ENCODE measurements at regions not wholly inside any gene's neighbourhood (a gene's known extent, or its start where the extent isn't known, plus 50 kb on each side); places are given as distances from the start of the nearest gene placed in this dataset.
"Not testable (repeated sequence)": the region's sequence is repeated elsewhere in the genome, so short reads cannot be mapped to it uniquely, and the experiment has no call there.

DNA sequence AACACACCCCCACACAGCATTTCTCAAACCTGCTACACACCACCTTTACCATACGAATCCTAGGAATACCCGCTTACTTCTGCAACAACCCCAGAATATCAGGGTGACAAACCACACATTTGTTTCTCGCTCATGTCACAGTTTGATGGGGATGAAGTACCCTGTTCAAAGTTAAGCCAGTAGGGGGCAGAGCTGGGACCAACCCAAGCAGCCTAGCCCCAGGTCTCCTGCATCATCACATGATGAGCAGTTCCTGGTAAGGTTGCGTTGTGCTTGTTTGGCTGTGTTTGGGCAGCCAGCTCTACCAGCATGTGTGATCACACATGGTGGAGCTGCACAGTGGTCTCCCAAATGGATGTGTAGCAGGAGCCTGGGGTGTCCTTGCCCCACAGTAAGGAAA, 103.6 kb upstream of the C16orf82 start:
- Mint-ChIP-seq H3K9me3 (ENCODE audit: low read depth) (no peaks in the 10 kb centered on the region), H3K4me1 (no peaks in the 10 kb centered on the region), H3K36me3 (ENCODE audit: low read depth) (no peaks in the 10 kb centered on the region), H3K27ac (no peak overlapping the region), H3K27me3 (peaks cover 9% of the 10 kb centered on the region), H3K4me3 (no peak overlapping the region)
- intact Hi-C loops (cut with DNase I, micrococcal nuclease): loop anchor here in 1 of 2 experiments (5.0 kb wide), 2 partner anchors 144 to 494 kb away; no protein-coding TSS in a partner anchor
- CTCF ChIA-PET: interaction anchor here (0.6 to 1.4 kb wide), 4 partner anchors 13 to 99 kb away, joined by 3 read pairs; no protein-coding TSS in a partner anchor
- DNase-seq (peak; percentile 61), ATAC-seq (peak; percentile 74)
- POLR2A ChIA-PET: no interaction called here

DNA sequence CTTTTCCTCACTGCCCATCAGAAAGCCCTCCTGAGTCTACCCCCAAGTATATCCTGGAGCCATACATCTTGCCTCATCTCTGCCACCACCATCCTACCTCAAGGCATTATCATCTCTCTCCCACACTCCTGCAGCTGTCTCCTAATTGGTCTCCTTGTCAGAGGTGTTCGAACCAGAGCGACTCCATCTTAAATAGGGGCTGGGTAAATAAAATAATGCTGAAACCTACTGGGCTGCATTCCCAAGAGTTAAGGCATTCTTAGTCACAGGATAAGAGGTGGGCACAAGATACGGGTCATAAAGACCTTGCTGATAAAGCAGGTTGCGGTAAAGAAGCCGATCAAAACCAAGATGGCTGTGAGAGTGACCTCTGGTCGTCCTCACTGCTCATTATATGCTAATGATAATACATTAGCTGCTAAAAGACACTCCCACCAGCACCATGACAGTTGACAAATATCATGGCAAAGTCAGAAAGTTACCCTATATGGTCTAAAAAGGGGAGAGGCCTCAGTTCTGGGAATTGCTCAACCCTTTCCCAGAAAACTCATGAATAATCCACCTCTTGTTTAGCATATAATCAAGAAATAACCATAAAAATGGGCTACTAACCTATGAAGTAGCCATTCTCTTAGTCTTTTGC, 97.0 kb upstream of the C16orf82 start:
- Mint-ChIP-seq H3K27me3 (peaks cover 4% of the 10 kb centered on the region), H3K4me1 (no peaks in the 10 kb centered on the region), H3K36me3 (ENCODE audit: low read depth) (no peaks in the 10 kb centered on the region), H3K4me3 (no peak overlapping the region), H3K9me3 (ENCODE audit: low read depth) (no peaks in the 10 kb centered on the region), H3K27ac (no peak overlapping the region)
- ATAC-seq: no peak
- ChIA-PET POLR2A (no interaction called here), CTCF (no interaction called here)
- DNase-seq: no peak
- intact Hi-C loops (cut with DNase I, micrococcal nuclease): no loop called here

DNA sequence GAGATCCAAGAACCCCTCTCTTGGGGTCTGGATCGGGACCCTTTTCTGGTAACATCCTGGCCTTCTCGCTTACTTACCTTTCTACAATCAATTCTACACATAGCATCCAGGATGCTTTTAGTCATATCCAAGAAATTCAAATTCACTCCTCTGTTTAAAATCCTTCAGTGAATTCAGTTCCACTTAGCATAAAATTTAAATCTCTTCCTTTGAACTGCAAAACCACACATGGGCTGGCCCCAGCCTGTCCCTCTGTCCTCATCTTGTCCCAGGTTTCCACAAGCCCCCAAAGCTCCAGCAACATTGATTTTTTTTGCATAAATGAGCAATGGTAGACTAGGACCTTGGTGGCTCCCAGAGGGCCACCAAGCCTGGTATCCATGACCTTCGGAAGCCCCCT, 96.4 kb upstream of the C16orf82 start:
- peaks cover 4% of the 10 kb centered on the region for H3K27me3 Mint-ChIP-seq
- no peak for DNase-seq
- POLR2A ChIA-PET: no interaction called here
- H3K36me3 Mint-ChIP-seq (ENCODE audit: low read depth): no peaks in the 10 kb centered on the region
- no peak for ATAC-seq
- H3K4me1 Mint-ChIP-seq: no peaks in the 10 kb centered on the region
- H3K4me3 Mint-ChIP-seq: no peak overlapping the region
- CTCF ChIA-PET: no interaction called here
- intact Hi-C loops (cut with DNase I, micrococcal nuclease): no loop called here
- no peak overlapping the region for H3K27ac Mint-ChIP-seq
- no peaks in the 10 kb centered on the region for H3K9me3 Mint-ChIP-seq (ENCODE audit: low read depth)

DNA sequence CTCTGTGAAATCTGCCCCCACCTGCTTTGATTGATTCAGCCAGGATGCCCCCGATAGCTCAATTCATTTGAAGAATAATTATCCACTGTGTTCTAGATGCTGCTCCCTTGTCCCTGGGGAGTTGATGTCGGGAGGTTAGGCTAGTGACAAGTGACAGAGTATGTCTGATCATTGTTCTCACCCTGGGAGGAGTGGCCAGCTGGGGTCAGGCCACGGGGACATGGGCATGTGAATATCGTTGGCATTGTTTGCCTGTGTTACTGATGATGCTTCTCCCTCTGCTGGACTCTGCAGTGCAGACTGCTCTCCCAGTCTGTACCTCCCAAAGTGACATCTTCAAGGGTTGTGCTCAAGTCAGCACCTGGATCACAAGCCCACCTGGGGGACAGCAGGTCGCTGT, 89.9 kb upstream of the C16orf82 start:
- ChIA-PET CTCF (interaction anchor here (0.7 to 1.1 kb wide), 2 partner anchors 14 to 133 kb away, joined by 3 read pairs; no protein-coding TSS in a partner anchor), POLR2A (no interaction called here)
- H3K27ac Mint-ChIP-seq: no peak overlapping the region
- intact Hi-C loops (cut with DNase I, micrococcal nuclease): no loop called here
- ATAC-seq (no peak), DNase-seq (no peak)
- no peaks in the 10 kb centered on the region for H3K36me3 Mint-ChIP-seq (ENCODE audit: low read depth)
- no peaks in the 10 kb centered on the region for H3K9me3 Mint-ChIP-seq (ENCODE audit: low read depth)
- H3K4me3 Mint-ChIP-seq: no peak overlapping the region
- no peaks in the 10 kb centered on the region for H3K4me1 Mint-ChIP-seq
- peaks cover 10% of the 10 kb centered on the region for H3K27me3 Mint-ChIP-seq

DNA sequence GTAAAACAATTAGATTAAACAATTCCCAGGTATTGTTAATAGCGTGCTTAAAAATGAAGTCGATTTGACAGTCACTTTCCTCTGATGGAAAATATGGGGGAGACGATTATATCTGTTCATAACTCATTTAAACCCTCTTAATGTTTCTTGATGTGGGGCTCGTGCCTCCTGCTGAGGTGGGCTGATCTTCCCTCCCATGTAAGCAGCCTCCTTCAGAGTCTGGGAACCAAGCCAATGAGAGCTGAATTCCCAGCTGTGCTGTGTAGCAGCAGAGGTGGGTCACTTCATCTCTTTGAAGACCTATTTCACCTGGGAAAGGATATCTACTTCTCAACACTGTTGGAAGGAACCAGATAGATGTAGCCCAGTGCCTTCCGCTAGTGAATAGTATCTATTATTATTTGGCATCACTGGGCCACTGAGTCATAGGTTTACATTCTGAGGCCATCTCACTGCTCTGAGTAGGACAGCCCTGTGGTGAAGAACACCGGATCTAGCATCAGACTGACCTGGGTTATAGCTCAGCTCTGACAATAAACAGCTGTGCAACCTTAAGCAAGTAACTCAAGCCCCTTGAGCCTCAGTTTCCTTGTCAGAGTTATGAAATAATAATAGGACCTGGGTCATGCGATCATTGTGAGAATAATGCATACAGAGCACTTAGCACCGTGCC, 85.3 kb upstream of the C16orf82 start:
- Mint-ChIP-seq H3K36me3 (ENCODE audit: low read depth) (no peaks in the 10 kb centered on the region), H3K27ac (no peak overlapping the region), H3K4me1 (no peaks in the 10 kb centered on the region), H3K4me3 (no peak overlapping the region), H3K9me3 (ENCODE audit: low read depth) (no peaks in the 10 kb centered on the region), H3K27me3 (peaks cover 18% of the 10 kb centered on the region)
- ATAC-seq (no peak), DNase-seq (no peak)
- POLR2A ChIA-PET: no interaction called here
- CTCF ChIA-PET: interaction anchor here (0.7 kb wide), 1 partner anchor 221 kb away, joined by 4 read pairs; no protein-coding TSS in a partner anchor
- intact Hi-C loops (cut with DNase I, micrococcal nuclease): no loop called here

DNA sequence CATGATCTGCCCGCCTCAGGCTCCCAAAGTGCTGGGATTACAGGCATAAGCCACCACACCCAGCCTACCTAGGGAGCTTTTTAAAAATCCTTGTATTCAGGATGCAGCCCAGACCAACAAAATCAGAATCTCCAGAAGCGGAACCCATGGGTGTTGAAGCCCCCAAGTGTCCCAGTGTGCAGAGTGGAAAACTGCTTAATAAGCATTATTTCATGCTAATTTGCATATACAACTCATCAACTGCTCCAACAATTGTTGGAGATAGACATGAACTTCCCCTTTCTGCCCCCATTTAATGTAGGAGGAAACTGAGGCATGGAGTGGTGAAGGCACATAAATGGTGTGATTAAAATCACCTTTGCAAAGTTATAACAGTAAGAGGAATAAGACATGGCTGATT, 84.3 kb upstream of the C16orf82 start:
- CTCF ChIA-PET: interaction anchor here (0.7 kb wide), 1 partner anchor 220 kb away, joined by 4 read pairs; no protein-coding TSS in a partner anchor
- no peak overlapping the region for H3K27ac Mint-ChIP-seq
- DNase-seq (no peak), ATAC-seq (no peak)
- no peaks in the 10 kb centered on the region for H3K9me3 Mint-ChIP-seq (ENCODE audit: low read depth)
- H3K27me3 Mint-ChIP-seq: peaks cover 14% of the 10 kb centered on the region
- no peak overlapping the region for H3K4me3 Mint-ChIP-seq
- no peaks in the 10 kb centered on the region for H3K36me3 Mint-ChIP-seq (ENCODE audit: low read depth)
- intact Hi-C loops (cut with DNase I, micrococcal nuclease): no loop called here
- POLR2A ChIA-PET: no interaction called here
- H3K4me1 Mint-ChIP-seq: no peaks in the 10 kb centered on the region

DNA sequence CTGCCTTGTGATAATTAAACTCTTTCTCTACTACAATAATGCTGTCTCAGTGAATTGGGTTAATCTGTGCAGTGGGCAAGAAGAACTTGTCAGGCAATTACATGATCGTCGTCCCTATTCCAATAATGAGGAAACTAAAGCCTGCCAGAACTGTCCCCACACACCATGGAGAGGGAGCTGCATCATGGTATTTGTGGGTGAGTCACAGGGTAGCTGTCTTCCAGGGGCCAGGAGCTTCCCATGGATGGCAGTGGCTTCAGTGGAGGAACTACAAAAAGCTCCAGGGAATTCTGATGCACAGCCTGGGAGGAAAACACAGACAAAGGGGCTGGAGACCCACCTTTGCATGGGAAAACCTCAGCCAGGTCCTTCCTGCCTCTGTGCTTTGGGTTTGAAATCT, 83.3 kb upstream of the C16orf82 start:
- intact Hi-C loops (cut with DNase I, micrococcal nuclease): no loop called here
- ChIA-PET POLR2A (no interaction called here), CTCF (interaction anchor here (1.0 kb wide), 1 partner anchor 23 kb away, joined by 3 read pairs; no protein-coding TSS in a partner anchor)
- Mint-ChIP-seq H3K27ac (no peak overlapping the region), H3K4me3 (no peak overlapping the region), H3K27me3 (peaks cover 12% of the 10 kb centered on the region), H3K4me1 (no peaks in the 10 kb centered on the region), H3K9me3 (ENCODE audit: low read depth) (no peaks in the 10 kb centered on the region), H3K36me3 (ENCODE audit: low read depth) (no peaks in the 10 kb centered on the region)
- no peak for DNase-seq
- ATAC-seq: no peak

DNA sequence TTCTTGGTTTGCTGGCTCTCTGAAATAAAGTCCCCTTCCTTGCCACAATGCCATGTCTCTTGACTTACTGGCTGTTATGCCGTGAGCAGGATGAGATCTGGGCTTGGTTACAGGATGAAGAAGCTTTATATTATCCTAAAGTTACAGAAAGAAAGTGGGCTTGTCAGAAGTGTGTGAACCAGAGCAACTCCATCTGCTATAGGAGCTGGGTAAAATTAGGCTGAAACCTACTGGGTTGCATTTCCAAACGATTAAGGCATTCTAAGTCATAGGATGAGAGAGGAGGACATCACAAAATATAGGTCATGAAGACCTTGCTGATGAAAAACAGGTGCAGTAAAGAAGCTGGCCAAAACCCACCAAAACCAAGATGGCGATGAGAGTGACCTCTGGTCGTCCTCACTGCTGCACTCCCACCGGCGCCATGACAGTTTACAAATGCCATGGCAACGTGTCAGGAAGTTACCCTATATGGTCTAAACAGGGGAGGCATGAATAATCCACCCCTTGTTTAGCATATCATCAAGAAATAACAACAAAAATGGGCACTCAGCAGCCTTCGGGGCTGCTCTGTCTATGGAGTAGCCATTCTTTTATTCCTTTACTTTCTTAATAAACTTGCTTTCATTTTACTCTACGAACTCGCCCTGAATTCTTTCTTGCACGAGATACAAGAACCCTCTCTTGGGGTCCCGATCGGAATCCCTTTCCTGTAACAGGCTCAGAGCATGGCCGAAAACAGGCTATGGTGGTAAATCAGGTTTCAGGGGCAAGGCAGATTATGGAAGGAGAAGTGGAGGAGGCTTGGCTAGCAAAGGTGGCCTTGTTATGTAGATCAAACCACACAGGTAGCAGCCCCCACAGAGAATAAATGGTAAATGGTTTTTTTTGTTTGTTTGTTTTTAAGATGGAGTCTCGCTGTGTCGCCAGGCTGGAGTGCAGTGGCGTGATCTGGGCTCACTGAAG, 81.3 kb upstream of the C16orf82 start:
- intact Hi-C loops (cut with DNase I, micrococcal nuclease): no loop called here

DNA sequence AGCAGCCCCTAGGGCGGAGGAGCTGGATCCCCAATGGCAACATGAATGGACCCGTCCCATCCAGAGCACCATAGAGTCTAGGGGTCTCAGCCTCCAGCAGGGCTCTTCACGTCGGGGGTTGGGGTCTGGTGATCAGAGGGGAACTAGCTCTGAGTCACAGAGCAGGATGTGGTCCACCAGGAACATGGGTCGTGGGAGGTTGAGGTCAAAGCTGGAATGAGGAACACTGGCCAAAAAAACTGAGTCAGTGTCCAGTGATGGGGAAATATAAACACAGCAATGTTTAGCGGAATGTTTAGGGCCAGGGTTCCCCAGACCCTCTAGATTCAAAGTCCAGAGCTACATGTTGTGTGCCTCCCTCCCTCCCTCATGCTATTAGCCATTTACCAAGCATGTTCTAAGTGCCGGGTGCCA, 79.1 kb upstream of the C16orf82 start:
- Mint-ChIP-seq H3K4me1 (no peaks in the 10 kb centered on the region), H3K9me3 (ENCODE audit: low read depth) (no peaks in the 10 kb centered on the region)

More for the DNA sequence above, 81.3 kb upstream of the C16orf82 start:
- DNase-seq: no peak
- no peak for ATAC-seq
- Mint-ChIP-seq H3K27me3 (peaks cover 9% of the 10 kb centered on the region), H3K9me3 (ENCODE audit: low read depth) (no peaks in the 10 kb centered on the region), H3K4me3 (no peak overlapping the region), H3K36me3 (ENCODE audit: low read depth) (no peaks in the 10 kb centered on the region), H3K27ac (no peak overlapping the region), H3K4me1 (no peaks in the 10 kb centered on the region)
- ChIA-PET CTCF (no interaction called here), POLR2A (no interaction called here)

DNA sequence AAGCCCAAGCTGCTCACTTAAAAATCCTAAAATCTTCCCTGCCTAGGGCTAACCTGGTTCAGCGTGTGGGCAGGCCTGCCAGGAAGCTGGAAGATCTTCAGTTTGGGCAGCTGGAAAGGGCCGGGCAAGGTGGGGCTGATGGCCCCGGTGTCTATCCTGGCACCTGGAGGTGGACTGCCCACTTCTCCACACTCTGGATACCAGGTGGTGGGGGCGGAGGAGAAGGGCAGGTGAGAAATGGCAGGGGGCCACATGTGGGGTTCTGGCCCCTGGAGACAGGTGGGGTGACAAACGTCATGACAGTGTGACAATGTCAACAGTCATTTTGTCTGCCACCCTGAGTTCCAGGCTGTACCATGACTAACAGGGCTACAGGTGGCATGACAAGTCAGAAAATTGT, 78.5 kb upstream of the C16orf82 start:
- Mint-ChIP-seq H3K27ac (no peak overlapping the region), H3K36me3 (ENCODE audit: low read depth) (no peaks in the 10 kb centered on the region), H3K9me3 (ENCODE audit: low read depth) (no peaks in the 10 kb centered on the region), H3K4me3 (no peak overlapping the region), H3K4me1 (no peaks in the 10 kb centered on the region), H3K27me3 (peaks cover 9% of the 10 kb centered on the region)
- ChIA-PET POLR2A (no interaction called here), CTCF (interaction anchor here (0.7 kb wide), 1 partner anchor 1084 kb away, joined by 3 read pairs; no protein-coding TSS in a partner anchor)
- ATAC-seq (no peak), DNase-seq (no peak)
- intact Hi-C loops (cut with DNase I, micrococcal nuclease): no loop called here

More for the DNA sequence above, 79.1 kb upstream of the C16orf82 start:
- H3K36me3 Mint-ChIP-seq (ENCODE audit: low read depth): no peaks in the 10 kb centered on the region
- ATAC-seq (no peak), DNase-seq (no peak)
- intact Hi-C loops (cut with DNase I, micrococcal nuclease): no loop called here
- H3K27ac Mint-ChIP-seq: no peak overlapping the region
- CTCF ChIA-PET: interaction anchor here (0.7 kb wide), 1 partner anchor 1083 kb away, joined by 3 read pairs; no protein-coding TSS in a partner anchor
- H3K4me3 Mint-ChIP-seq: no peak overlapping the region
- POLR2A ChIA-PET: no interaction called here
- H3K27me3 Mint-ChIP-seq: peaks cover 9% of the 10 kb centered on the region

DNA sequence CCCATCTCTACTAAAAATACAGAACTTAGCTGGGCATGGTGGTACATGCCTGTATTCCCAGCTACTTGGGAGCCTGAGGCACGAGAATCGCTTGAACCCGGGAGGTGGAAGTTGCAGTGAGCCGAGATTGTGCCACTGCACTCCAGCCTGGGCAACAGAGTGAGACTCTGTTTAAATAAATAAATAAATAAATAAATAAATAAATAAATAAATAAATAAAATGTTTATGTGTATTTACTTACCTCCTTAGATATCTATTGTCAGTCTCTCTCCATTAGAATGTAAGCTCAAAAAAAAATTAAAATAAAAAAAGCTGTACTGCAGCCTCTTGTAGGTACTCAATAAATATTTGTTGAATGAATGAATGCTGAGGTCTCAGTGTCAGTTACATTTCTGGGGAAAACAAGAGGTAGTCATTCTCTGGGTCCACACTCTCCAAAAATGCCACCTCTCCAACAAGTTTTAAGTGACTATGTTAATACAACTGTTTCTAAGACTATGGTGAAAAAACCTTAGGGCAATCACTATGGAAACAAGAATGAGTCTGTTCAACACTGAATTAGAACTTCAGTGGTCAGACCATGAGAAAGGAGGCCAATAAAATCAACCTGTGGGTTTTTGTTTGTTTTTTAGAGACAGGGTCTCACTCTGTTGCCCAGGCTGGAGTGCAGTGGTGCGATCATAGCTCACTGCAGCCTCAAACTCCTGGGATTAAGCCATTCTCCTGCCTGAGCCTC, 76.2 kb upstream of the C16orf82 start:
- H3K27ac Mint-ChIP-seq; POLR2A ChIA-PET; H3K36me3 Mint-ChIP-seq (ENCODE audit: low read depth); H3K9me3 Mint-ChIP-seq (ENCODE audit: low read depth); H3K4me1 Mint-ChIP-seq; intact Hi-C loops (cut with DNase I, micrococcal nuclease); DNase-seq; ATAC-seq; H3K4me3 Mint-ChIP-seq; H3K27me3 Mint-ChIP-seq: not testable (repeated sequence)
- CTCF ChIA-PET: interaction anchor here (1.3 kb wide), 1 partner anchor 120 kb away, joined by 3 read pairs; no protein-coding TSS in a partner anchor
